ENCODE measurements at regions not wholly inside any gene's neighbourhood (a gene's known extent, or its start where the extent isn't known, plus 50 kb on each side); places are given as distances from the start of the nearest gene placed in this dataset.

DNA sequence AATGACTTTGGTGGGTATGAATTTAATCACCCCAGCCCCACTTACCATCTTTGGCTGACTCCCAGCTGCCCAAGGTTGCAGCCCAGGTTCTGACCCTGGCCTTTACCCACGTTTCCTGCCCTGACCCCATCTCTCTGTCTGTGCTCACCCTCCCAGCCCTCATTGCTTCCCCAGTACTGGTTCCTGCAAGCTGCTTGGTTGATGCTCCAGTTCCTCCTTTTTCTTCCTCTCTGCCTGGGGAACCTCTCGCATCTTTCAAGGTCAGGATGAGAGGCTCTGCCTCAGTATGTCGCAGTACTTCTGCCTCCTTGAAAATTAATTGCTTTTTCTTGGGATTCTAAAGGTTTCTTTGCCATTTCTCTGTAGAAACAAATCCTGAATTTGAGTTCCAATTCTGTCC, 263.8 kb upstream of the ZNF32 start:
- DNase-seq (ENCODE audit: low spot score in 2 of 2): no peak
- 79 to 82% methylated on average over 3 of the region's 3 CpGs for WGBS, 2 donors
- no peaks in the 10 kb centered on the region for H3K36me3 ChIP-seq
- H3K27ac ChIP-seq: no peak overlapping the region
- no peaks in the 10 kb centered on the region for H3K4me1 ChIP-seq
- no peaks in the 10 kb centered on the region for H3K9me3 ChIP-seq
- TF ChIP-seq, protein P1, sequence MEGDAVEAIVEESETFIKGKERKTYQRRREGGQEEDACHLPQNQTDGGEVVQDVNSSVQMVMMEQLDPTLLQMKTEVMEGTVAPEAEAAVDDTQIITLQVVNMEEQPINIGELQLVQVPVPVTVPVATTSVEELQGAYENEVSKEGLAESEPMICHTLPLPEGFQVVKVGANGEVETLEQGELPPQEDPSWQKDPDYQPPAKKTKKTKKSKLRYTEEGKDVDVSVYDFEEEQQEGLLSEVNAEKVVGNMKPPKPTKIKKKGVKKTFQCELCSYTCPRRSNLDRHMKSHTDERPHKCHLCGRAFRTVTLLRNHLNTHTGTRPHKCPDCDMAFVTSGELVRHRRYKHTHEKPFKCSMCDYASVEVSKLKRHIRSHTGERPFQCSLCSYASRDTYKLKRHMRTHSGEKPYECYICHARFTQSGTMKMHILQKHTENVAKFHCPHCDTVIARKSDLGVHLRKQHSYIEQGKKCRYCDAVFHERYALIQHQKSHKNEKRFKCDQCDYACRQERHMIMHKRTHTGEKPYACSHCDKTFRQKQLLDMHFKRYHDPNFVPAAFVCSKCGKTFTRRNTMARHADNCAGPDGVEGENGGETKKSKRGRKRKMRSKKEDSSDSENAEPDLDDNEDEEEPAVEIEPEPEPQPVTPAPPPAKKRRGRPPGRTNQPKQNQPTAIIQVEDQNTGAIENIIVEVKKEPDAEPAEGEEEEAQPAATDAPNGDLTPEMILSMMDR (IDR thresholded peaks at IDR 0.05): no peak
- no peak for TF ChIP-seq EP300 (IDR thresholded peaks at IDR 0.05)
- TF ChIP-seq POLR2A (IDR thresholded peaks at IDR 0.05): no peak
- no peaks in the 10 kb centered on the region for H3K27me3 ChIP-seq
- no peak overlapping the region for H3K4me3 ChIP-seq

DNA sequence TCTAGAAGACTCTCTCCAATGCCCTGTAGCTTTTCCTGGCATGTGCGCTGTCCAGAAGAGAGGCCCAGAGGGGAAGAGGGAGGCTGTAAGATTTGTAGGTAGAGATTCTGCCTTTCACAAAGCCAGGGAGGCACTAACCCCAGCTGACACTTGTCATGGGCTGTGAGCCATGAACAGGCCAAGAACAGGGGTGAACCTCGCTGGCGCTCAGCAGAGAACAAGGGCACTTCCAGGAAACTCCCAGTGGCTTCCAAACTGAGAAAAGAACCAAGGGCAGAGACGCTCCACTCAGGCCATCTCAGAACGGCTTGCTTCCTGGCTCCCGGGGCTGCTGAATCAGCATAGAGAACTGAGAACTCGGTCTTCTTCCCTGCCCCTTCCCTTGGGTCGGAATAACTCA, 257.8 kb upstream of the ZNF32 start:
- Histone ChIP-seq H3K27ac (peak overlapping the region in 2 of 4 donors; percentile 58 to 68), H3K9me3 (no peaks in the 10 kb centered on the region), H3K4me3 (no peak overlapping the region), H3K4me1 (peaks cover 0 to 29% (median 8%) of the 10 kb centered on the region in 4 donors), H3K27me3 (no peaks in the 10 kb centered on the region), H3K36me3 (no peaks in the 10 kb centered on the region)
- no peak for DNase-seq (ENCODE audit: low spot score in 2 of 2)
- WGBS, 2 donors: 12 to 28% methylated on average over 7 to 8 of the region's 8 CpGs
- no peak for TF ChIP-seq POLR2A (IDR thresholded peaks at IDR 0.05)
- TF ChIP-seq, protein P1 (IDR thresholded peaks at IDR 0.05): no peak
- TF ChIP-seq EP300 (IDR thresholded peaks at IDR 0.05): no peak

DNA sequence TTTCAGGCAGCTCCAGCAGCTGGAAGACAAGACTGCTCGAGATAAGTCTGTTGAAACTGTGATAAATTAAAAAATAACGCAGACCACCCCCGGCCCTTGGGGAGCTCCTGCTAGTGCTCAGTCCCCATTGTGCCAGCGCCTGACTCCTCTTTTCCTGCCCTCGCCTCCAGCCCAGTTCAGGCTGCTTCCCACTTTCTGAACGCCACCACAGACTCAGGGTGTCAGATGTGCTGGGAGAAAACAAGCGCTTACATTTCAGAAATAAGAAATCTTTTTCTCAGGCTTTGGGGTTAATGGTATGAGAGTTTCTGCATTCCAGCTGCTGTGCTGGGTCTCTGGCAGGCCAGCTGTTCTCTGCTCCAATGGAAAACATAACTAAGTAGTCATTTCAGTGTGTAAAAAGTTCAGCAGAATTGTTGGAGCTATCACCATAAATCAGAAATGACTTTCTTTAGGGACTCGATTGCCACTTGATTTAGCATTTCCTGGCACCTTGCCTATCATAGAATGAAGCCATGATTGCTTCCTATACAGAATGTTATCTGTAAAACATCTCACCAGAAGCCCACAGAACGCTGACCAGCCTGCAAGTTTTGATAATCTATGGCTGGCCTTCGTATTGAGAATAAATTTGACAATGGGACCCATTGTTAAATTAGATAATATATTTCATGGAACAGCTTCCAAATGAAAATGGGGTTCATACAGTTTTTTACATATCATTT, 257.0 kb upstream of the ZNF32 start:
- H3K4me3 ChIP-seq: no peak overlapping the region
- WGBS, 2 donors: 10 to 24% methylated on average over 10 of the region's 10 CpGs
- TF ChIP-seq EP300 (IDR thresholded peaks at IDR 0.05) (no peak), POLR2A (IDR thresholded peaks at IDR 0.05) (no peak)
- TF ChIP-seq, protein P1 (IDR thresholded peaks at IDR 0.05): no peak

DNA sequence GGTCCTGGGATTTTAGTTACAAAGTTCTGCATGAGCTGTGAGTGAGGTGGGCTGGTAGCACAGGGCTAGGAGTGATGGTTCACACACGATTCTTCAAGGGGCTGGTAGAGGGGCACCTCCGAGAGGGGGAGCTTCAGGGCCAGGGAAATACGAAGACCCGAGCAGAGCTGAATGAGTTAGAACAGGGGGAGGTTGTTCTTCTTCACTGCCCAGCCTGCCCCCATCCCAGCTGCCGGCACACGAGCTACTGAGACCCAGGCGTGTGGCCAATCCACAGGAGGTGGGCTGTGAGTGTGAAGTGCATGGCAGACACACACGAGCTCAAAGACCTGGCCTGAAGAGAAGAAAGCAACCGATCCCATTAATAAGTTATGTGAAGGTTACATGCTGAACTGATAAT, 256.2 kb upstream of the ZNF32 start:
- Histone ChIP-seq H3K9me3 (no peaks in the 10 kb centered on the region), H3K36me3 (no peaks in the 10 kb centered on the region), H3K27me3 (no peaks in the 10 kb centered on the region), H3K4me3 (no peak overlapping the region), H3K4me1 (peaks cover 0 to 29% (median 9%) of the 10 kb centered on the region in 4 donors), H3K27ac (peak overlapping the region in 1 of 4 donors; percentile 68)
- WGBS, 2 donors: 44% methylated on average over 9 of the region's 9 CpGs
- TF ChIP-seq EP300 (IDR thresholded peaks at IDR 0.05) (no peak), POLR2A (IDR thresholded peaks at IDR 0.05) (no peak)
- TF ChIP-seq, protein P1 (IDR thresholded peaks at IDR 0.05): no peak
- DNase-seq (ENCODE audit: low spot score in 2 of 2): no peak

More for the DNA sequence above, 257.0 kb upstream of the ZNF32 start:
- H3K9me3 ChIP-seq: no peaks in the 10 kb centered on the region
- H3K36me3 ChIP-seq: no peaks in the 10 kb centered on the region
- H3K4me1 ChIP-seq: peaks cover 0 to 29% (median 8%) of the 10 kb centered on the region in 4 donors
- no peaks in the 10 kb centered on the region for H3K27me3 ChIP-seq
- H3K27ac ChIP-seq: peak overlapping the region in 2 of 4 donors; percentile 58 to 68
- no peak for DNase-seq (ENCODE audit: low spot score in 2 of 2)

DNA sequence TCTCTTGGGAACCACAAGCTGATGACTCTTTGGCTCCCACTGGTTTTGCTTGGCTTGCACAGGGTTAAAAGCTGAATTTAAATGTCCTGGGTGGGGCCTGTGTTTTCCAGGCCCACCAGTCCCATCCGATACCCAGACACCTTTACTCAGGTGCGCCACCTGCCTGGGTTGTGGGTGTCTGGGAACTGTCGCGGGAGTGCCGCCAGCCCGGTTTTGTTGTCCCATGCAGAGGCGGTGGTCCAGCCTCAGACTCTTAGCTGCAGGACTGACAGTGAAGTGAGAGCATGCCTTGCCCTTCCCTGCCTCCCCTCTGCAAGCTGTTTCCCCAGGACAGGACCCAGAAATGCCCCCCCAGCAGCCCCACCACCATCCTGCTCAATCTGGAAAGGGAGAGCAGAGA, 255.6 kb upstream of the ZNF32 start:
- 87 to 92% methylated on average over 7 of the region's 7 CpGs for WGBS, 2 donors
- H3K4me1 ChIP-seq: peaks cover 0 to 32% (median 14%) of the 10 kb centered on the region in 4 donors
- no peak for TF ChIP-seq EP300 (IDR thresholded peaks at IDR 0.05)
- no peak for TF ChIP-seq POLR2A (IDR thresholded peaks at IDR 0.05)
- TF ChIP-seq, protein P1 (IDR thresholded peaks at IDR 0.05): no peak
- H3K9me3 ChIP-seq: no peaks in the 10 kb centered on the region
- no peaks in the 10 kb centered on the region for H3K36me3 ChIP-seq
- peak overlapping the region in 1 of 4 donors; percentile 10 for H3K27ac ChIP-seq
- H3K4me3 ChIP-seq: no peak overlapping the region
- DNase-seq (ENCODE audit: low spot score in 2 of 2): no peak
- no peaks in the 10 kb centered on the region for H3K27me3 ChIP-seq

Data from tibial nerve (tissue), 4 donors.